NB4 (cell line): ENCODE measurements at regions not wholly inside any gene's neighbourhood (a gene's known extent, or its start where the extent isn't known, plus 50 kb on each side); places are given as distances from the start of the nearest gene placed in this dataset.

ENCODE experiments used
- DNase-seq: peaks from one replicate; pipeline ENCODE4 v3.0.0; 2010; ENCODE audit warnings: low read depth
- H3K4me3 ChIP-seq: one replicate; pipeline ENCODE4 v1.5.1; 2011; ENCODE audit warnings: mild to moderate bottlenecking, low read depth, low read length, moderate library complexity
- CTCF ChIP-seq: IDR thresholded peaks from one replicate; pipeline ENCODE4 v1.5.1; 2012; ENCODE audit warnings: low read depth, low read length
- MYC ChIP-seq: IDR thresholded peaks from 2 replicates; pipeline ENCODE4 v1.6.1; 2011; ENCODE audit warnings: low read depth, low read length
- POLR2A ChIP-seq: IDR thresholded peaks from 2 replicates; pipeline ENCODE4 v1.6.1; 2011; ENCODE audit warnings: mild to moderate bottlenecking; ENCODE audit not compliant: insufficient read length; ENCODE audit errors: extremely low read depth
- TF ChIP-seq, protein P1 (sequence below): IDR thresholded peaks from 2 replicates; pipeline ENCODE4 v1.6.1; 2011; ENCODE audit warnings: low read depth, low read length

GRCh38 chr3:98984024-98984423, 82.5 kb upstream of the DCBLD2 start:
- no peak overlapping the region for H3K4me3 ChIP-seq
- DNase-seq = no peak
- no peak for TF ChIP-seq MYC
- no peak for TF ChIP-seq CTCF
- TF ChIP-seq, protein P1, sequence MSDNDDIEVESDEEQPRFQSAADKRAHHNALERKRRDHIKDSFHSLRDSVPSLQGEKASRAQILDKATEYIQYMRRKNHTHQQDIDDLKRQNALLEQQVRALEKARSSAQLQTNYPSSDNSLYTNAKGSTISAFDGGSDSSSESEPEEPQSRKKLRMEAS = no peak
- no peak for TF ChIP-seq POLR2A

DNA sequence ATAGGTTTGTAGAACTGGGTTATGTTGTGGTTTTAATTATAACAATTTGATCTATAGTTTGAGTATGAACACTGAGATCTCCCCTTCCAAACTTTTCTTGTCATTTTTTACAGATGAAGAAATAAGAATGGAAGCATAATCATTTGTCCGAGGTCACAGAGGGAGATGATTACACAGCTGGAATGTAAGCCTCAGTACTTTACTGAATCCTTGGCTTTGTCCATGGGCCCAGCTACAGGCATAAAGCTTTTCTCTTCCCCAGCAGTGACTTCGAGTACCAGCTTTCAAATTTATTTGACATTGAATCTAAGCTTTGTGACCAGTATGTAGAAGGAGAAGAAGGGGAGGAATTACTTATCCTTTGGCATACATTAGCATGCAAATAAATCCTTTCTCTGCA, 80.9 kb upstream of the DCBLD2 start:
- TF ChIP-seq, protein P1 = no peak
- TF ChIP-seq MYC (no peak), CTCF (no peak), POLR2A (no peak)
- no peak overlapping the region for H3K4me3 ChIP-seq
- DNase-seq = no peak

DNA sequence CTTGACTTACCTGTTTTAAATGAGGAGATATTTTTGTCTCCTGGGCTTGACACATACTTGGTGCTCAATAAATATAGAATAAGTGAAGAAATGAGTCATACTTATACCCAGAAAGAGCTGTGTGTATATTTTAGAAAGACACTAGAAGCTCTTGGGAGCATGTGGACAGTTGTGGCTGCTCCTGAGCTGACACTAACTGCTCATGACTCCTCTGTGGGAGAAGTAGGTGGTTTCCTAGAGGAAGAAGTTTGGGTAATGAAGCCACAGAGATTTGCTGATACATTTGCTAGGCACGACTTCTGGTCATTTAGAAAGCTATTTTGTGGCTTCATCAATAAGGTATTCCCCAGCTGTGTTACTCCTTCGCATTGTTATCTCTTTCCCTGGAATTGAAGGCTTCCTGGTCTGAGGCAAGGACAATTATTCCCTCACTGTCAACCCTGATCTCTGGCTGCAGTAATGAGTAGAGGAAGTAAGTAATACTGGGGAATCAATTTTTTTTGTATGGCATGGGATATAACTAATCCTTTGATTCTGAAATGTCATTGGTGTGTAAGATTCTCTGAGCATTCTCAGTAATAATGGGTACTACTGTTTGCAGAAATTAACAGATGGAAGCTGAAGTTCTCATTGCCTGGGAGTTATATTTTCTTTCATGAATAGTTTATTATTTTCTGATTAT, 79.6 kb upstream of the DCBLD2 start:
- TF ChIP-seq POLR2A (no peak), MYC (no peak)
- H3K4me3 ChIP-seq = no peak overlapping the region
- peak; percentile 2 for DNase-seq

- TF ChIP-seq POLR2A (no peak), CTCF (no peak), MYC (no peak)
- TF ChIP-seq, protein P1 = no peak
- no peak for DNase-seq
- no peak overlapping the region for H3K4me3 ChIP-seq
Observed at GRCh38 chr3:98979296-98979695, 77.8 kb upstream of the DCBLD2 start.

DNA sequence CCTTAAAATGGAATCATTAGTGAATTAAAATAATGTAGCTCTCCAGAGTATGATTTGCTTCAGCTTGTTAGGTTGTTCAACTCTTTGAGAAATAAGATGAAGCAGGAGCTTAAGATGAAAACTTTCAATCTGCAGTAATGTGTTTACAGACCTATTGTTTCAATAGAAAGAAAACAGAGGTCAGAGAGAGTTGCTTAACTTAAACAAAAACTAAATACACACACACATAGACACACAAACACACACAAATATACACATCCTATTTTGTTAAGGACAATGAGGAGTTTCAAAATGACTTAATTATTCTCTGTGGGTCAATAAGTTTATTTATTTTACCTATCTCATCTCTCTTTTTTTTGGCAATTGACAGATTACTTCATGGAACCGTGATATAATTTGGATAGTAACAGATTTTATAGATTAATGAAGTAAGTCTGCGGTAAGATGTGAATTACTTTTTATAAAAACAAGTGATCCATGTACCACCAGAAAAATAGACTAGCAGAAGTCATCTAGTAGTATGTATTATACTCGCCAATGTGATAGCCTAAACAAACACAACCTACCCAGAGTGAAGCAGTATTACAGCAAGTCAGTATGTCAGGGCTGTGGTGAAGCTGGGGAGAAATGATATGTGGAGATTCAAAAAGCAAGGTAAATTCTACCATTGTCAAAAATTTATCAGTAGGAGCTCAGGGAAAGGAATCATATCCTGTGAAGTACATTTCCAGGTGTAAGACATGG, 76.7 kb upstream of the DCBLD2 start:
- DNase-seq = no peak
- no peak overlapping the region for H3K4me3 ChIP-seq
- TF ChIP-seq MYC (no peak), CTCF (no peak), POLR2A (no peak)
- TF ChIP-seq, protein P1 = no peak

- TF ChIP-seq MYC (no peak), CTCF (no peak), POLR2A (no peak)
- TF ChIP-seq, protein P1 = no peak
- no peak overlapping the region for H3K4me3 ChIP-seq
- DNase-seq = no peak
Observed at GRCh38 chr3:98977520-98977919, 76.0 kb upstream of the DCBLD2 start.
